Suprapubic skin (tissue), 4 donors: ENCODE measurements at regions not wholly inside any gene's neighbourhood (a gene's known extent, or its start where the extent isn't known, plus 50 kb on each side); places are given as distances from the start of the nearest gene placed in this dataset.

Source experiments
- DNase-seq, 2 donors: peaks; one replicate each; pipeline ENCODE4 v3.0.0-alpha.2; 2019; ENCODE audit warnings: low spot score in 2 of 2
- H3K27ac ChIP-seq: fragments of 200-600 bp; sonication (generic); one replicate; pipeline ENCODE4 v1.5.1; 2019
- H3K27me3 ChIP-seq: fragments of 200-600 bp; sonication (generic); one replicate; pipeline ENCODE4 v1.5.1; 2019
- H3K36me3 ChIP-seq: fragments of 200-600 bp; sonication (generic); one replicate; pipeline ENCODE4 v1.5.1; 2019
- H3K4me1 ChIP-seq: fragments of 200-600 bp; sonication (generic); one replicate; pipeline ENCODE4 v1.5.1; 2019
- H3K4me3 ChIP-seq: fragments of 200-600 bp; sonication (generic); one replicate; pipeline ENCODE4 v1.5.1; 2019; ENCODE audit warnings: mild to moderate bottlenecking
- H3K9me3 ChIP-seq: fragments of 200-600 bp; sonication (generic); one replicate; pipeline ENCODE4 v1.5.1; 2019
- CTCF ChIP-seq, 2 donors: fragments of 200-600 bp in 1 of 2; fragments of 450-650 bp in 1 of 2; sonication (generic) in 1 of 2; IDR thresholded peaks; one replicate each; pipeline ENCODE4 v1.5.1; 2016 to 2019; ENCODE audit warnings: antibody characterized with exemption in 2 of 2, mild to moderate bottlenecking in 1 of 2, moderate library complexity in 1 of 2
- EP300 ChIP-seq: sonication (generic); formaldehyde crosslinking; IDR thresholded peaks from one replicate; pipeline ENCODE4 v1.6.1; 2017; ENCODE audit warnings: antibody characterized with exemption
- POLR2A ChIP-seq, 2 donors: fragments of 450-650 bp; IDR thresholded peaks; one replicate each; pipeline ENCODE4 v1.6.1; 2017; ENCODE audit warnings: antibody characterized with exemption in 2 of 2, mild to moderate bottlenecking in 2 of 2, moderate library complexity in 2 of 2
- POLR2AphosphoS5 ChIP-seq, 3 donors: sonication (generic); formaldehyde crosslinking; IDR thresholded peaks; one replicate each; pipeline ENCODE4 v1.6.1; 2017; ENCODE audit warnings: antibody characterized with exemption in 3 of 3
- WGBS: methylation state at CpG from one replicate; pipeline ENCODE4 v1.1.5; 2018; 5-methylcytosine and 5-hydroxymethylcytosine counted together

GRCh38 chr13:105368781-105369180, 1166.7 kb downstream of the EFNB2 start:
- TF ChIP-seq POLR2A (IDR thresholded peaks at IDR 0.05) (no peak), POLR2AphosphoS5 (IDR thresholded peaks at IDR 0.05) (no peak), EP300 (no peak), CTCF (IDR thresholded peaks at IDR 0.05) (no peak)
- Histone ChIP-seq H3K27me3 (no peaks in the 10 kb centered on the region), H3K4me3 (no peak overlapping the region), H3K9me3 (no peaks in the 10 kb centered on the region), H3K4me1 (peaks cover 4% of the 10 kb centered on the region), H3K36me3 (no peaks in the 10 kb centered on the region), H3K27ac (no peak overlapping the region)
- WGBS: 89% methylated on average over 4 of the region's 4 CpGs
- no peak for DNase-seq

- TF ChIP-seq POLR2AphosphoS5 (IDR thresholded peaks at IDR 0.05) (no peak), EP300 (no peak), CTCF (IDR thresholded peaks at IDR 0.05) (no peak), POLR2A (IDR thresholded peaks at IDR 0.05) (no peak)
- no peak overlapping the region for H3K27ac ChIP-seq
- H3K4me3 ChIP-seq: no peak overlapping the region
- H3K36me3 ChIP-seq: no peaks in the 10 kb centered on the region
- WGBS: 27% methylated on average over 1 of the region's 1 CpG
- DNase-seq: no peak
- H3K27me3 ChIP-seq: no peaks in the 10 kb centered on the region
- H3K9me3 ChIP-seq: no peaks in the 10 kb centered on the region
- peaks cover 8% of the 10 kb centered on the region for H3K4me1 ChIP-seq
Measured at GRCh38 chr13:105365831-105366230, 1169.6 kb downstream of the EFNB2 start.

- H3K9me3 ChIP-seq: no peaks in the 10 kb centered on the region
- no peak for DNase-seq
- WGBS: 86% methylated on average over 3 of the region's 3 CpGs
Measured at GRCh38 chr13:105365021-105365550, 1170.4 kb downstream of the EFNB2 start.

GRCh38 chr13:105364191-105364590, 1171.3 kb downstream of the EFNB2 start:
- 44% methylated on average over 3 of the region's 3 CpGs for WGBS
- Histone ChIP-seq H3K27ac (no peak overlapping the region), H3K9me3 (no peaks in the 10 kb centered on the region), H3K36me3 (no peaks in the 10 kb centered on the region), H3K4me3 (no peak overlapping the region), H3K27me3 (no peaks in the 10 kb centered on the region), H3K4me1 (peaks cover 8% of the 10 kb centered on the region)
- no peak for DNase-seq
- no peak for TF ChIP-seq CTCF (IDR thresholded peaks at IDR 0.05)

More at GRCh38 chr13:105365021-105365550, 1170.4 kb downstream of the EFNB2 start:
- Histone ChIP-seq H3K27me3 (no peaks in the 10 kb centered on the region), H3K36me3 (no peaks in the 10 kb centered on the region), H3K4me1 (peaks cover 8% of the 10 kb centered on the region), H3K27ac (no peak overlapping the region), H3K4me3 (no peak overlapping the region)
- TF ChIP-seq CTCF (IDR thresholded peaks at IDR 0.05) (no peak), POLR2A (IDR thresholded peaks at IDR 0.05) (no peak), POLR2AphosphoS5 (IDR thresholded peaks at IDR 0.05) (no peak), EP300 (no peak)

DNA sequence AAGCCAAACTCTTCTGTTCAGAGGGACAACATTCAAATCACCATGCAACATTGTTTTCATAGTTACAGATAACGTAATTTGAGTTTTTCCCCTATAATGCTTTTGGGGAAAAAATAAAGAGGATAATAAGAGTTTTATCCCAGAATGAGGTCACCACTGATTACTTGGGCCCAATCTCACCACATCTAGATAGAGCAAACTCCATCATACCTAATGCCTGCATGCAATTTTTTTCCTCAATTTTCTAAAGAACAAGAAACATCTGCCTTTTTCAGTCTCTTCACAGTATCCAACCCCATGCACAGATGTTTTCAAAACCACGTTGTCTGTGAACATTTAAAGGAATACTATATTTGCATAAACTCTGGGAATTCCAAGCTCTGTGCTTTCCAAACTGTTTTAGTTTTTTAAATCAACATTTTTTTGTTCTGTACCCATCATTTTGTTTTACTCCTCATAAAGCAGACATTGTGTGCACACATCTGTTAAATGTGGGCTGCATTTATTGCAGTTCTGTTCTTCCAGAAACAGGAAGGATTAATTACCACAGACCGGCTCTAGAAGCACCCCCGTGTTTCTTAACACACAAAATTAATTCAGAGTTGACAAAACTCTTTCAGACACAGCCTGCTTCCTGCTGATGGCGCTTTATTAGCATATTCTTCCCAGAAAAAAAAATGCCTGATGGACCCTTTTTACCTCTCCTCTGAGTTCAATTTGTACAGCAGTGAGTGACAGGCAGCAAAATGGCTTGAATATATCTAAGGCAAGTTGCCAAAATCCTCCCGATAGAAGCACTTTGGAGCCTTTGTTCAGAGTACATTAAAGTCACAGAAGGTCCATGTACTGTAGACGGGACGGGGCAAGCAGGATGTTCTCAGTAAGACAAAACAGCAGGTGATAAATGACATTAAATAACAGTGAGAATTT, 1171.9 kb downstream of the EFNB2 start:
- Histone ChIP-seq H3K27ac (no peak overlapping the region), H3K4me3 (no peak overlapping the region), H3K27me3 (no peaks in the 10 kb centered on the region), H3K9me3 (no peaks in the 10 kb centered on the region), H3K4me1 (peaks cover 8% of the 10 kb centered on the region), H3K36me3 (no peaks in the 10 kb centered on the region)
- 14% methylated on average over 8 of the region's 8 CpGs for WGBS
- TF ChIP-seq CTCF (IDR thresholded peaks at IDR 0.05) (no peak), POLR2AphosphoS5 (IDR thresholded peaks at IDR 0.05) (no peak), EP300 (no peak), POLR2A (IDR thresholded peaks at IDR 0.05) (no peak)
- DNase-seq: no peak
